Left renal pelvis (tissue), 4 donors: ENCODE measurements at regions not wholly inside any gene's neighbourhood (a gene's known extent, or its start where the extent isn't known, plus 50 kb on each side); places are given as distances from the start of the nearest gene placed in this dataset.
"Not testable (repeated sequence)": the region's sequence is repeated elsewhere in the genome, so short reads cannot be mapped to it uniquely, and the experiment has no call there.

ENCODE experiments used
- DNase-seq, 4 donors: peaks; one replicate each; pipeline ENCODE4 v3.0.0-alpha.2; 2013; ENCODE audit warnings: low read depth in 4 of 4, low spot score in 3 of 4

GRCh38 chr13:34386229-34386628 is 555.8 kb upstream of the NBEA start:
- DNase-seq, result not testable (repeated sequence)

GRCh38 chr13:34391076-34391475 is 551.0 kb upstream of the NBEA start:
- no peak for DNase-seq

GRCh38 chr13:34401696-34402095 is 540.4 kb upstream of the NBEA start:
- no peak for DNase-seq

GRCh38 chr13:34405410-34406181 is 536.5 kb upstream of the NBEA start:
- DNase-seq, result no peak

GRCh38 chr13:34408640-34409039 is 533.4 kb upstream of the NBEA start:
- DNase-seq, result no peak

- no peak for DNase-seq
Measured at GRCh38 chr13:34409496-34410182, 532.4 kb upstream of the NBEA start.

GRCh38 chr13:34410678-34411077 is 531.4 kb upstream of the NBEA start:
- DNase-seq, result no peak

GRCh38 chr13:34411177-34411576 is 530.9 kb upstream of the NBEA start:
- DNase-seq, result no peak

- DNase-seq, result no peak
Measured at GRCh38 chr13:34411894-34412293, 530.2 kb upstream of the NBEA start.

GRCh38 chr13:34412295-34412694 is 529.8 kb upstream of the NBEA start:
- no peak for DNase-seq

GRCh38 chr13:34412817-34413375 is 529.2 kb upstream of the NBEA start:
- no peak for DNase-seq

- DNase-seq, result no peak
Measured at GRCh38 chr13:34413538-34414210, 528.4 kb upstream of the NBEA start.

- DNase-seq, result no peak
Measured at GRCh38 chr13:34414616-34415015, 527.5 kb upstream of the NBEA start.

GRCh38 chr13:34416971-34417380 is 525.1 kb upstream of the NBEA start:
- no peak for DNase-seq

- no peak for DNase-seq
Measured at GRCh38 chr13:34417896-34418295, 524.2 kb upstream of the NBEA start.

- DNase-seq, result peak in 1 of 4 donors; percentile 28
Measured at GRCh38 chr13:34419025-34419424, 523.0 kb upstream of the NBEA start.

- DNase-seq, result no peak
Measured at GRCh38 chr13:34419755-34420154, 522.3 kb upstream of the NBEA start.

- DNase-seq, result no peak
Measured at GRCh38 chr13:34420702-34421346, 521.2 kb upstream of the NBEA start.

GRCh38 chr13:34421347-34421719 is 520.7 kb upstream of the NBEA start:
- no peak for DNase-seq

- DNase-seq, result no peak
Measured at GRCh38 chr13:34421858-34422475, 520.1 kb upstream of the NBEA start.
